HEK293 (cell line): ENCODE measurements at regions not wholly inside any gene's neighbourhood (a gene's known extent, or its start where the extent isn't known, plus 50 kb on each side); places are given as distances from the start of the nearest gene placed in this dataset.
A peak's percentile ranks its signal among the peaks of the same experiment; 100 is the strongest.

ENCODE experiments used
- CTCF ChIA-PET: fragments of 350-600 bp; formaldehyde crosslinking; extraction: SDS; loops from one replicate; lab custom pipeline; 2021; ENCODE audit warnings: antibody characterized with exemption; lab: Yijun Ruan, JAX
- POLR2A ChIA-PET: fragments of 300-600 bp; formaldehyde crosslinking; extraction: SDS; loops from one replicate; lab custom pipeline; 2020; ENCODE audit warnings: antibody characterized with exemption, inconsistent platforms; lab: Yijun Ruan, JAX
- H3K27ac ChIP-seq: fragments of 200-500 bp; sonication (Bioruptor generic); 2 replicates; pipeline ENCODE4 v1.5.1; 2014; ENCODE audit warnings: low read depth, low read length, control low read depth, inconsistent platforms; ENCODE audit errors: extremely low read depth
- H3K36me3 ChIP-seq, 2 experiments: fragments of 200-500 bp in 1 of 2; sonication (Bioruptor generic) in 1 of 2; 1 replicate in 1 of 2; 2 replicates in 1 of 2; pipeline ENCODE4 v1.5.1; 2014 to 2017; ENCODE audit warnings: inconsistent platforms in 2 of 2, low read length in 2 of 2; ENCODE audit not compliant: control insufficient read depth in 2 of 2, insufficient read depth in 1 of 2
- H3K4me1 ChIP-seq: fragments of 200-500 bp; sonication (Bioruptor generic); 2 replicates; pipeline ENCODE4 v1.5.1; 2014; ENCODE audit warnings: mild to moderate bottlenecking, low read length, inconsistent platforms; ENCODE audit not compliant: control insufficient read depth, insufficient read depth
- H3K4me3 ChIP-seq: 2 replicates; pipeline ENCODE4 v1.5.1; 2011; ENCODE audit warnings: low read depth, mild to moderate bottlenecking, control low read depth, low read length, moderate library complexity
- H3K9me3 ChIP-seq: fragments of 200-500 bp; sonication (Bioruptor generic); 2 replicates; pipeline ENCODE4 v1.5.1; 2014; ENCODE audit warnings: low read depth, low read length, inconsistent platforms; ENCODE audit not compliant: control insufficient read depth, insufficient read depth
- EGR2 ChIP-seq: fragments of 450-650 bp; formaldehyde crosslinking; IDR thresholded peaks from 2 replicates; pipeline ENCODE4 v1.5.1; 2016; ENCODE audit warnings: low read depth, missing biosample characterization, missing genetic modification characterization
- HOXA7 ChIP-seq: sonication (generic); formaldehyde crosslinking; IDR thresholded peaks from 2 replicates; pipeline ENCODE4 v1.8.1; 2022; ENCODE audit warnings: missing genetic modification reagents, borderline replicate concordance
- KLF1 ChIP-seq: fragments of 450-650 bp; formaldehyde crosslinking; IDR thresholded peaks from 2 replicates; pipeline ENCODE4 v1.5.1; 2016; ENCODE audit warnings: missing biosample characterization, missing genetic modification characterization
- SALL2 ChIP-seq: fragments of 450-650 bp; formaldehyde crosslinking; IDR thresholded peaks from 2 replicates; pipeline ENCODE4 v1.5.0; 2017; ENCODE audit warnings: missing biosample characterization, mild to moderate bottlenecking, missing genetic modification characterization, borderline replicate concordance
- SP2 ChIP-seq: fragments of 450-650 bp; formaldehyde crosslinking; IDR thresholded peaks from 2 replicates; pipeline ENCODE4 v1.5.1; 2016; ENCODE audit warnings: missing biosample characterization, missing genetic modification characterization
- ZBTB17 ChIP-seq: fragments of 450-650 bp; formaldehyde crosslinking; IDR thresholded peaks from 2 replicates; pipeline ENCODE4 v1.5.1; 2016; ENCODE audit warnings: missing biosample characterization, missing genetic modification characterization
- ZFP3 ChIP-seq: fragments of 450-650 bp; formaldehyde crosslinking; IDR thresholded peaks from 2 replicates; pipeline ENCODE4 v1.5.1; 2016; ENCODE audit warnings: low read depth, missing biosample characterization, missing genetic modification characterization
- ZFP37 ChIP-seq: fragments of 450-650 bp; formaldehyde crosslinking; IDR thresholded peaks from 2 replicates; pipeline ENCODE4 v1.5.1; 2016; ENCODE audit warnings: missing biosample characterization, missing genetic modification characterization
- ZNF138 ChIP-seq: fragments of 450-650 bp; formaldehyde crosslinking; IDR thresholded peaks from 2 replicates; pipeline ENCODE4 v1.5.1; 2016; ENCODE audit warnings: missing biosample characterization, missing genetic modification characterization, borderline replicate concordance
- ZNF184 ChIP-seq: fragments of 450-650 bp; IDR thresholded peaks from 2 replicates; pipeline ENCODE4 v1.5.1; 2018; ENCODE audit warnings: missing biosample characterization, mild to moderate bottlenecking, missing genetic modification characterization
- ZNF19 ChIP-seq: fragments of 450-650 bp; formaldehyde crosslinking; IDR thresholded peaks from 2 replicates; pipeline ENCODE4; 2016; ENCODE audit warnings: missing biosample characterization, missing genetic modification characterization, low read depth
- ZNF37A ChIP-seq: fragments of 450-650 bp; IDR thresholded peaks from 2 replicates; pipeline ENCODE4 v1.5.1; 2018; ENCODE audit warnings: missing biosample characterization, missing genetic modification characterization
- ZNF544 ChIP-seq: fragments of 450-650 bp; formaldehyde crosslinking; IDR thresholded peaks from 2 replicates; pipeline ENCODE4 v1.5.0; 2017; ENCODE audit warnings: missing biosample characterization, missing genetic modification characterization
- ZNF571 ChIP-seq: fragments of 450-650 bp; formaldehyde crosslinking; IDR thresholded peaks from 2 replicates; pipeline ENCODE4 v1.5.0; 2017; ENCODE audit warnings: missing biosample characterization, missing genetic modification characterization
- ZSCAN23 ChIP-seq: fragments of 450-650 bp; formaldehyde crosslinking; IDR thresholded peaks from 2 replicates; pipeline ENCODE4 v1.5.1; 2016; ENCODE audit warnings: missing biosample characterization, missing genetic modification characterization
- ZSCAN30 ChIP-seq: fragments of 450-650 bp; IDR thresholded peaks from 2 replicates; pipeline ENCODE4 v1.5.1; 2018; ENCODE audit warnings: missing biosample characterization, mild to moderate bottlenecking, missing genetic modification characterization, moderate library complexity
- TF ChIP-seq, protein P1 (sequence below): fragments of 450-650 bp; formaldehyde crosslinking; conservative IDR thresholded peaks from 2 replicates; pipeline ENCODE4 v1.5.1; 2016; ENCODE audit warnings: low read depth, missing biosample characterization, missing genetic modification characterization
- TF ChIP-seq, protein P2 (sequence below): fragments of 450-650 bp; formaldehyde crosslinking; IDR thresholded peaks from 2 replicates; pipeline ENCODE4 v1.5.1; 2016; ENCODE audit warnings: missing biosample characterization, missing genetic modification characterization, low read depth
- TF ChIP-seq, protein P3 (sequence below): fragments of 450-650 bp; formaldehyde crosslinking; conservative IDR thresholded peaks from 2 replicates; pipeline ENCODE4 v1.5.1; 2016; ENCODE audit warnings: low read depth, missing biosample characterization, missing genetic modification characterization
- TF ChIP-seq, protein P4 (sequence below): fragments of 450-650 bp; formaldehyde crosslinking; IDR thresholded peaks from 2 replicates; pipeline ENCODE4 v1.5.1; 2017; ENCODE audit warnings: missing biosample characterization, missing genetic modification characterization
- TF ChIP-seq, protein P5 (sequence below): fragments of 450-650 bp; formaldehyde crosslinking; IDR thresholded peaks from 2 replicates; pipeline ENCODE4 v1.5.1; 2016; ENCODE audit warnings: missing biosample characterization, missing genetic modification characterization
- TF ChIP-seq, protein P6 (sequence below): fragments of 450-650 bp; formaldehyde crosslinking; IDR thresholded peaks from 2 replicates; pipeline ENCODE4 v1.5.1; 2017; ENCODE audit warnings: missing biosample characterization, missing genetic modification characterization

DNA sequence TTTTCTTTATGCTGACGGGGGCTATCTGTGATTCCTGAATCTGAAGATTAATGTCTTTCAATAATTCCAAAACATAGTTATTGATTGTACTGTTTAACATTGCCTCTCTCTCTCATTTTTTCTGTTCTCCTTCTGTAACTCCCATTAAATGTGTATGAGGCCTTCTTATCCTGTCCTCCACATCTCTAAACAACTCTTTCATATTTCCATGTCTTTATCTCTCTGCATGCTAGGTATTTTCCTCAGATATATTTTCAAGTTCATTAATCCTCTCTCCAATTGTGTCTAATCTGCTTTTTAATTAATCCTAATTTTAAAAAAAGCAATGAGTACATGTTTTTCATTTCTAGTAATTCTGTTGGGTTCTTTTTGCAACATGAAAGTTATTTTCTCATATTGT, 173.2 kb downstream of the TLE3 start (continued):
- TF ChIP-seq, protein P1, sequence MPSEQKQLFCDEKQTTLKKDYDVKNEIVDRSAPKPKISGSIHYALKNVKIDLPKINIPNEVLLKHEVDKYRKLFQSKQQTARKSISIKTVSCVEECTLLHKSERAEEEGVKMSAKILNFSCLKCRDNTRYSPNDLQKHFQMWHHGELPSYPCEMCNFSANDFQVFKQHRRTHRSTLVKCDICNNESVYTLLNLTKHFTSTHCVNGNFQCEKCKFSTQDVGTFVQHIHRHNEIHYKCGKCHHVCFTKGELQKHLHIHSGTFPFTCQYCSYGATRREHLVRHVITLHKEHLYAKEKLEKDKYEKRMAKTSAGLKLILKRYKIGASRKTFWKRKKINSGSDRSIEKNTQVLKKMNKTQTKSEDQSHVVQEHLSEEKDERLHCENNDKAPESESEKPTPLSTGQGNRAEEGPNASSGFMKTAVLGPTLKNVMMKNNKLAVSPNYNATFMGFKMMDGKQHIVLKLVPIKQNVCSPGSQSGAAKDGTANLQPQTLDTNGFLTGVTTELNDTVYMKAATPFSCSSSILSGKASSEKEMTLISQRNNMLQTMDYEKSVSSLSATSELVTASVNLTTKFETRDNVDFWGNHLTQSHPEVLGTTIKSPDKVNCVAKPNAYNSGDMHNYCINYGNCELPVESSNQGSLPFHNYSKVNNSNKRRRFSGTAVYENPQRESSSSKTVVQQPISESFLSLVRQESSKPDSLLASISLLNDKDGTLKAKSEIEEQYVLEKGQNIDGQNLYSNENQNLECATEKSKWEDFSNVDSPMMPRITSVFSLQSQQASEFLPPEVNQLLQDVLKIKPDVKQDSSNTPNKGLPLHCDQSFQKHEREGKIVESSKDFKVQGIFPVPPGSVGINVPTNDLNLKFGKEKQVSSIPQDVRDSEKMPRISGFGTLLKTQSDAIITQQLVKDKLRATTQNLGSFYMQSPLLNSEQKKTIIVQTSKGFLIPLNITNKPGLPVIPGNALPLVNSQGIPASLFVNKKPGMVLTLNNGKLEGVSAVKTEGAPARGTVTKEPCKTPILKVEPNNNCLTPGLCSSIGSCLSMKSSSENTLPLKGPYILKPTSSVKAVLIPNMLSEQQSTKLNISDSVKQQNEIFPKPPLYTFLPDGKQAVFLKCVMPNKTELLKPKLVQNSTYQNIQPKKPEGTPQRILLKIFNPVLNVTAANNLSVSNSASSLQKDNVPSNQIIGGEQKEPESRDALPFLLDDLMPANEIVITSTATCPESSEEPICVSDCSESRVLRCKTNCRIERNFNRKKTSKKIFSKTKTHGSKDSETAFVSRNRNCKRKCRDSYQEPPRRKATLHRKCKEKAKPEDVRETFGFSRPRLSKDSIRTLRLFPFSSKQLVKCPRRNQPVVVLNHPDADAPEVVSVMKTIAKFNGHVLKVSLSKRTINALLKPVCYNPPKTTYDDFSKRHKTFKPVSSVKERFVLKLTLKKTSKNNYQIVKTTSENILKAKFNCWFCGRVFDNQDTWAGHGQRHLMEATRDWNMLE (tag by site-specific recombination), result 0 out of 2 replicates have a peak, but pooled peaks have one; percentile 43
- TF ChIP-seq, protein P2, sequence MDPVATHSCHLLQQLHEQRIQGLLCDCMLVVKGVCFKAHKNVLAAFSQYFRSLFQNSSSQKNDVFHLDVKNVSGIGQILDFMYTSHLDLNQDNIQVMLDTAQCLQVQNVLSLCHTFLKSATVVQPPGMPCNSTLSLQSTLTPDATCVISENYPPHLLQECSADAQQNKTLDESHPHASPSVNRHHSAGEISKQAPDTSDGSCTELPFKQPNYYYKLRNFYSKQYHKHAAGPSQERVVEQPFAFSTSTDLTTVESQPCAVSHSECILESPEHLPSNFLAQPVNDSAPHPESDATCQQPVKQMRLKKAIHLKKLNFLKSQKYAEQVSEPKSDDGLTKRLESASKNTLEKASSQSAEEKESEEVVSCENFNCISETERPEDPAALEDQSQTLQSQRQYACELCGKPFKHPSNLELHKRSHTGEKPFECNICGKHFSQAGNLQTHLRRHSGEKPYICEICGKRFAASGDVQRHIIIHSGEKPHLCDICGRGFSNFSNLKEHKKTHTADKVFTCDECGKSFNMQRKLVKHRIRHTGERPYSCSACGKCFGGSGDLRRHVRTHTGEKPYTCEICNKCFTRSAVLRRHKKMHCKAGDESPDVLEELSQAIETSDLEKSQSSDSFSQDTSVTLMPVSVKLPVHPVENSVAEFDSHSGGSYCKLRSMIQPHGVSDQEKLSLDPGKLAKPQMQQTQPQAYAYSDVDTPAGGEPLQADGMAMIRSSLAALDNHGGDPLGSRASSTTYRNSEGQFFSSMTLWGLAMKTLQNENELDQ, result no peak
- TF ChIP-seq, protein P3, sequence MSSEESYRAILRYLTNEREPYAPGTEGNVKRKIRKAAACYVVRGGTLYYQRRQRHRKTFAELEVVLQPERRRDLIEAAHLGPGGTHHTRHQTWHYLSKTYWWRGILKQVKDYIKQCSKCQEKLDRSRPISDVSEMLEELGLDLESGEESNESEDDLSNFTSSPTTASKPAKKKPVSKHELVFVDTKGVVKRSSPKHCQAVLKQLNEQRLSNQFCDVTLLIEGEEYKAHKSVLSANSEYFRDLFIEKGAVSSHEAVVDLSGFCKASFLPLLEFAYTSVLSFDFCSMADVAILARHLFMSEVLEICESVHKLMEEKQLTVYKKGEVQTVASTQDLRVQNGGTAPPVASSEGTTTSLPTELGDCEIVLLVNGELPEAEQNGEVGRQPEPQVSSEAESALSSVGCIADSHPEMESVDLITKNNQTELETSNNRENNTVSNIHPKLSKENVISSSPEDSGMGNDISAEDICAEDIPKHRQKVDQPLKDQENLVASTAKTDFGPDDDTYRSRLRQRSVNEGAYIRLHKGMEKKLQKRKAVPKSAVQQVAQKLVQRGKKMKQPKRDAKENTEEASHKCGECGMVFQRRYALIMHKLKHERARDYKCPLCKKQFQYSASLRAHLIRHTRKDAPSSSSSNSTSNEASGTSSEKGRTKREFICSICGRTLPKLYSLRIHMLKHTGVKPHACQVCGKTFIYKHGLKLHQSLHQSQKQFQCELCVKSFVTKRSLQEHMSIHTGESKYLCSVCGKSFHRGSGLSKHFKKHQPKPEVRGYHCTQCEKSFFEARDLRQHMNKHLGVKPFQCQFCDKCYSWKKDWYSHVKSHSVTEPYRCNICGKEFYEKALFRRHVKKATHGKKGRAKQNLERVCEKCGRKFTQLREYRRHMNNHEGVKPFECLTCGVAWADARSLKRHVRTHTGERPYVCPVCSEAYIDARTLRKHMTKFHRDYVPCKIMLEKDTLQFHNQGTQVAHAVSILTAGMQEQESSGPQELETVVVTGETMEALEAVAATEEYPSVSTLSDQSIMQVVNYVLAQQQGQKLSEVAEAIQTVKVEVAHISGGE (tag by site-specific recombination), result no peak
- TF ChIP-seq ZFP37 (no peak), ZNF19 (tag by site-specific recombination) (no peak), HOXA7 (CRISPR knock-in tag) (no peak), ZNF37A (tag by site-specific recombination) (no peak), ZNF544 (no peak)

DNA sequence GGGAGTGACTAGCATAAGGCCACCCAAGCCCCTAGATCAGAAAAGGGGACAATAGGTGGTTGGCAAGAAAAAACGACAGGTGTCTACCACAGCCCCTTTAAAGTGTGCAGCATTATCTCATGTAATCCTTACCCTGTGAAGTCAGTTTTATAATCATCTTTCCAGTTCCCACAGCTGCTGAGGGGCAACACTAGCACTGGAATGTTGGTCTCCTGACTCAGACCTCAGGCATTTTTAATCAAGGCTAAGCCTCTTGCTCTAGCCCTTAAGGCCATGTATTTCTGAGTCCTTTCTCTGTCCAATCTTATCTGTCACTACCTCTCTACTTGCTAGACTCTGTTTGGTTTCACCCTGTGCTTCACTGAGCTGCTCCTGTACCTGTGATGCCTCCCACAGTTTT, 171.7 kb downstream of the TLE3 start:
- no peaks in the 10 kb centered on the region for H3K36me3 ChIP-seq
- no peak overlapping the region for H3K27ac ChIP-seq
- no peak overlapping the region for H3K4me3 ChIP-seq
- peaks cover 7% of the 10 kb centered on the region for H3K9me3 ChIP-seq
- CTCF ChIA-PET, result no interaction called here
- POLR2A ChIA-PET, result no interaction called here
- no peaks in the 10 kb centered on the region for H3K4me1 ChIP-seq
- no peak for TF ChIP-seq ZSCAN30
- no peak for TF ChIP-seq ZNF571 (tag by site-specific recombination)
- no peak for TF ChIP-seq ZNF184 (tag by site-specific recombination)
- TF ChIP-seq ZSCAN23 (tag by site-specific recombination), result no peak
- TF ChIP-seq SALL2 (tag by site-specific recombination), result no peak
- no peak for TF ChIP-seq EGR2 (tag by site-specific recombination)
- no peak for TF ChIP-seq ZFP3 (tag by site-specific recombination)
- TF ChIP-seq SP2, result no peak
- TF ChIP-seq, protein P4, sequence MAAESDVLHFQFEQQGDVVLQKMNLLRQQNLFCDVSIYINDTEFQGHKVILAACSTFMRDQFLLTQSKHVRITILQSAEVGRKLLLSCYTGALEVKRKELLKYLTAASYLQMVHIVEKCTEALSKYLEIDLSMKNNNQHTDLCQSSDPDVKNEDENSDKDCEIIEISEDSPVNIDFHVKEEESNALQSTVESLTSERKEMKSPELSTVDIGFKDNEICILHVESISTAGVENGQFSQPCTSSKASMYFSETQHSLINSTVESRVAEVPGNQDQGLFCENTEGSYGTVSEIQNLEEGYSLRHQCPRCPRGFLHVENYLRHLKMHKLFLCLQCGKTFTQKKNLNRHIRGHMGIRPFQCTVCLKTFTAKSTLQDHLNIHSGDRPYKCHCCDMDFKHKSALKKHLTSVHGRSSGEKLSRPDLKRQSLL (tag by site-specific recombination), result no peak
- no peak for TF ChIP-seq ZBTB17 (tag by site-specific recombination)
- TF ChIP-seq, protein P5, sequence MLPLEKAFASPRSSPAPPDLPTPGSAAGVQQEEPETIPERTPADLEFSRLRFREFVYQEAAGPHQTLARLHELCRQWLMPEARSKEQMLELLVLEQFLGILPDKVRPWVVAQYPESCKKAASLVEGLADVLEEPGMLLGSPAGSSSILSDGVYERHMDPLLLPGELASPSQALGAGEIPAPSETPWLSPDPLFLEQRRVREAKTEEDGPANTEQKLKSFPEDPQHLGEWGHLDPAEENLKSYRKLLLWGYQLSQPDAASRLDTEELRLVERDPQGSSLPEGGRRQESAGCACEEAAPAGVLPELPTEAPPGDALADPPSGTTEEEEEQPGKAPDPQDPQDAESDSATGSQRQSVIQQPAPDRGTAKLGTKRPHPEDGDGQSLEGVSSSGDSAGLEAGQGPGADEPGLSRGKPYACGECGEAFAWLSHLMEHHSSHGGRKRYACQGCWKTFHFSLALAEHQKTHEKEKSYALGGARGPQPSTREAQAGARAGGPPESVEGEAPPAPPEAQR, result no peak
- no peak for TF ChIP-seq KLF1
- TF ChIP-seq, protein P6, sequence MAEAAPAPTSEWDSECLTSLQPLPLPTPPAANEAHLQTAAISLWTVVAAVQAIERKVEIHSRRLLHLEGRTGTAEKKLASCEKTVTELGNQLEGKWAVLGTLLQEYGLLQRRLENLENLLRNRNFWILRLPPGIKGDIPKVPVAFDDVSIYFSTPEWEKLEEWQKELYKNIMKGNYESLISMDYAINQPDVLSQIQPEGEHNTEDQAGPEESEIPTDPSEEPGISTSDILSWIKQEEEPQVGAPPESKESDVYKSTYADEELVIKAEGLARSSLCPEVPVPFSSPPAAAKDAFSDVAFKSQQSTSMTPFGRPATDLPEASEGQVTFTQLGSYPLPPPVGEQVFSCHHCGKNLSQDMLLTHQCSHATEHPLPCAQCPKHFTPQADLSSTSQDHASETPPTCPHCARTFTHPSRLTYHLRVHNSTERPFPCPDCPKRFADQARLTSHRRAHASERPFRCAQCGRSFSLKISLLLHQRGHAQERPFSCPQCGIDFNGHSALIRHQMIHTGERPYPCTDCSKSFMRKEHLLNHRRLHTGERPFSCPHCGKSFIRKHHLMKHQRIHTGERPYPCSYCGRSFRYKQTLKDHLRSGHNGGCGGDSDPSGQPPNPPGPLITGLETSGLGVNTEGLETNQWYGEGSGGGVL (tag by site-specific recombination), result no peak
- no peak for TF ChIP-seq ZNF138 (tag by site-specific recombination)
